GM19035 (cell line): ENCODE measurements at regions not wholly inside any gene's neighbourhood (a gene's known extent, or its start where the extent isn't known, plus 50 kb on each side); places are given as distances from the start of the nearest gene placed in this dataset.
"Not testable (repeated sequence)": the region's sequence is repeated elsewhere in the genome, so short reads cannot be mapped to it uniquely, and the experiment has no call there.

Source experiments
- ATAC-seq: cut with Tn5 transposase; IDR thresholded peaks from one replicate; pipeline ENCODE4 v1.9.1; 2021; ENCODE audit not compliant: unreplicated experiment

- no peak for ATAC-seq
Measured at GRCh38 chr16:87135246-87136030, 181.8 kb downstream of the C16orf95 start.

- no peak for ATAC-seq
Measured at GRCh38 chr16:87138316-87138715, 178.9 kb downstream of the C16orf95 start.

- no peak for ATAC-seq
Measured at GRCh38 chr16:87138738-87139267, 178.4 kb downstream of the C16orf95 start.

GRCh38 chr16:87140211-87141200 is 176.7 kb downstream of the C16orf95 start:
- no peak for ATAC-seq

GRCh38 chr16:87141402-87141801 is 175.8 kb downstream of the C16orf95 start:
- ATAC-seq, result no peak

- ATAC-seq, result no peak
Measured at GRCh38 chr16:87143661-87144121, 173.5 kb downstream of the C16orf95 start.

- no peak for ATAC-seq
Measured at GRCh38 chr16:87144232-87144631, 173.0 kb downstream of the C16orf95 start.

GRCh38 chr16:87145181-87146176 is 171.7 kb downstream of the C16orf95 start:
- ATAC-seq, result no peak

- no peak for ATAC-seq
Measured at GRCh38 chr16:87146676-87147075, 170.5 kb downstream of the C16orf95 start.

- ATAC-seq, result no peak
Measured at GRCh38 chr16:87149051-87149450, 168.1 kb downstream of the C16orf95 start.

- ATAC-seq, result no peak
Measured at GRCh38 chr16:87150262-87150661, 166.9 kb downstream of the C16orf95 start.

GRCh38 chr16:87150681-87151280 is 166.4 kb downstream of the C16orf95 start:
- no peak for ATAC-seq

GRCh38 chr16:87152221-87152755 is 164.9 kb downstream of the C16orf95 start:
- ATAC-seq, result no peak

GRCh38 chr16:87153326-87153725 is 163.9 kb downstream of the C16orf95 start:
- ATAC-seq, result no peak

- ATAC-seq, result not testable (repeated sequence)
Measured at GRCh38 chr16:87155315-87155714, 161.9 kb downstream of the C16orf95 start.

- no peak for ATAC-seq
Measured at GRCh38 chr16:87156195-87156594, 161.0 kb downstream of the C16orf95 start.

- no peak for ATAC-seq
Measured at GRCh38 chr16:87160234-87160636, 157.0 kb downstream of the C16orf95 start.

- ATAC-seq, result no peak
Measured at GRCh38 chr16:87160701-87161337, 156.4 kb downstream of the C16orf95 start.

GRCh38 chr16:87161410-87161809 is 155.8 kb downstream of the C16orf95 start:
- not testable (repeated sequence) for ATAC-seq
